ENCODE measurements at regions not wholly inside any gene's neighbourhood (a gene's known extent, or its start where the extent isn't known, plus 50 kb on each side); places are given as distances from the start of the nearest gene placed in this dataset.
"Not testable (repeated sequence)": the region's sequence is repeated elsewhere in the genome, so short reads cannot be mapped to it uniquely, and the experiment has no call there.

DNA sequence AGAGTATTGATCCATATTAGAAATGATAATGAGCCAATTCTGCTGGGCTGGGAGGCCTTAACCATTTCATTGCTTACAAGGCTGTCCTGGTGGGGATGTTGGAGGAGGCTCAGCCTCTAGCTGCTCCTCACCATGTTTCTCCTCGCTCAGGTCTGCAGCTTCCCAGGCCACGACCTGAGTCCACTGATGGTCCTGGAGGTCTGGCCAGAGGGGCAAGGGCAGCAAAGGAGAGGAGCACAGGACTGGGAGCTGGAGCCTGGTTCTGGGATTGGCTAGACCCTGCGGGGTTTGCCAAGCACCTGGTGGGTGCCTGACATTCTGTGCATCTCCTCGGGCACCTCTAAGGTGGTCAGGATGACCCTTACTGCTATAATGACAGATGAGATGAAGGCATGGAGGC, 92.6 kb downstream of the KIF26A start:
- DNase-seq, result no peak

DNA sequence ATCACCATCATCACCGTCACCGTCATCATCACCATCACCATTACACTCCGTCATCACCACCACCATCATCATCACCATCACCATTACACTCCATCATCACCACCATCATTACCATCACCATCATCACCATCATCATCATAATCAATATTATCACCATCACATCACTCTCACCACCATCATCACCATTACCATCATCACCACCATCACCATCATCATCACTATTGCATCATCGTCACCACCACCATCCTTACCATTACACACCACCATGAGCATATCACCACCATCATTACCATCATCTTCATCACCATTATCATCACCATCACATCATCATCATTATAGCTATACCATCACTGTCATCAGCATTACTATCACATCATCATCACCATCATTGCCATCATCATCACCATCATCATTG, 93.7 kb downstream of the KIF26A start:
- no peak for DNase-seq

DNA sequence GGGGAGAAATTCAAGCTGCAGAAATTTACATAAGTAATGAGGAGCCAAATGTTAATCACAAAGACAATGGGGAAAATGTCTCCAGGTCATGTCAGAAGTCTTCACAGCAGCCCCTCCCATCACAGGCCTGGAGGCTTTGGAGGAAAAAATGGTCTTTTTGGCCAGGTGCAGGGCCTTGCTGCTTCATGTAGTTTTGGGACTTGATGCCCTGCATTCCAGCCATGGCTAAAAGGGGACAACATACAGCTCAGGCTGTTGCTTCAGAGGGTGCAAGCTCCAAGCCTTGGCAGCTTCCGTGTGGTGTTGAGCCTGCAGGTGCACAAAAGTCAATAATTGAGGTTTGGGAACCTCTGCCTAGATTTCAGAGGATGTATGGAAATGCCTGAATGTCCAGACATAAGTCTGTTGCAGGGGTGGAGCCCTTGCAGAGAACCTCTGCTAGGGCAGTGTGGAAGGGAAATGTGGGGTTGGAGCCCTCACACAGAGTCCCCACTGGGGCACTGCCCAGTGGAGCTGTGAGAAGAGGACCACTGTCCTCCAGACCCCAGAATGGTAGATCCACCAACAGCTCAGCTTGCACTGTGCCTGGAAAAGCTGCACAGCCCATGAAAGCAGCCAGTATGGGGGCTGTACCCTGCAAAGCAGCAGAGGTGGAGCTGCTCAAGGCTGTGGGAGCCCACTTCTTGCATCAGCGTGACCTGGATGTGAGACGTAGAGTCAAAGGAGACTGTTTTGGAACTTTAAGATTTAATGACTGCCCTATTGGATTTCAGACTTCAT, 95.8 kb downstream of the KIF26A start:
- not testable (repeated sequence) for DNase-seq

DNA sequence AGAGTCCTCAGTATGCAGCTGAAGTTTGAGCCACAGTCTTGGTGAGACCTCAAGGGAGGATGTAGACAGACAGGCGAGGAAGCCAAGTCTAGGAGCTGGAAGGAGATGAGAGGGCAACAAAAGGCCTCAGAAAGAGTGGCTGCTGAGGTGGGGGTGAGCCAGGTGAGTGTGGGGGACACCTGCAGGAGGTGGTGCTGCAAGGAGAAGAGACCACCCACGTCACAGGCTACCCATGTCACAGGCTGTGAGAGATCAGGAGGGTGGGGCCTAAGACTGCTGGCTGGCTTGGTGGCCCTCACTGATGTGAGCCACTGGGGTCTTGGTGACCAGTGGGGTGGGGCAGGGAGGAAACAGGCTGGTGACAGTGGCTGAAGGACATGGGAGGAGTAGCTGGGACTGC, 97.3 kb downstream of the KIF26A start:
- no peak for DNase-seq

DNA sequence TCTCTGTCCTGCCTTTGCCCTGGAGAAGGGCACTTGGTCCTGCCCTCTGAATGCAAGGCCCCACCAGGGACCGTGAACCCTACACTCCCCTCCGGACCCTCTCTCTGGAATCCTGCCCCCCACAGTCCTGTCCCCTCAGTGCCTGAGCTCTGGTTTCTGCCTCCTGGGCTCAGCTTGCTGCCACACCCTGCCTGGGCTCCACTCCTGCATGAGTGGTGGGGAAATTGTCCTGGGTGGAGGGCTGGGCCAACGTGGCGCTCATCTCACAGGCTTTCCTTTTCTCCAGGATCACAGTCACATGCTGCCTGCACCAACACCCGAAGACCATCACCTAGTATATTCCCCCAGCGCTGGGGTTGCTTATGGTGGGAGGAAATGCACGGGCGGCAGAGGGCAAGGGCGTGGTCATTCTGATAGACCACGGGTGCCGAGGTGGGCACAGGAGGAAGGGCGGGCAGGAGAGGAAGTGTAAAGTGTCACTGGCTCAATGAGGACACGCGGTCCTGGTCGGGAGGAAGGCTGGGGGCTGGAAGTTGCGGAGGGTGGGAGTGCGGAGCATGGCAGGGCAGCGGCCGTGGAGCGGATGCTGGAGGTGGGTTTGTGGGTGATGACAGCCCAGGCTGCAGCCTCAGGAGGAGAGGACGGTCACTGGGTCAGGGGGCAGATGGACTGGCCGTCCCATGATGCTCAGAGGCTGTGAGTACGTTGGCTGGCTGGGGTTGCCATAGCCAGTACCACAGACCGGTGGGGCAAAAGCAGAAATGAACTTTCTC, 99.5 kb downstream of the KIF26A start:
- no peak for DNase-seq

DNA sequence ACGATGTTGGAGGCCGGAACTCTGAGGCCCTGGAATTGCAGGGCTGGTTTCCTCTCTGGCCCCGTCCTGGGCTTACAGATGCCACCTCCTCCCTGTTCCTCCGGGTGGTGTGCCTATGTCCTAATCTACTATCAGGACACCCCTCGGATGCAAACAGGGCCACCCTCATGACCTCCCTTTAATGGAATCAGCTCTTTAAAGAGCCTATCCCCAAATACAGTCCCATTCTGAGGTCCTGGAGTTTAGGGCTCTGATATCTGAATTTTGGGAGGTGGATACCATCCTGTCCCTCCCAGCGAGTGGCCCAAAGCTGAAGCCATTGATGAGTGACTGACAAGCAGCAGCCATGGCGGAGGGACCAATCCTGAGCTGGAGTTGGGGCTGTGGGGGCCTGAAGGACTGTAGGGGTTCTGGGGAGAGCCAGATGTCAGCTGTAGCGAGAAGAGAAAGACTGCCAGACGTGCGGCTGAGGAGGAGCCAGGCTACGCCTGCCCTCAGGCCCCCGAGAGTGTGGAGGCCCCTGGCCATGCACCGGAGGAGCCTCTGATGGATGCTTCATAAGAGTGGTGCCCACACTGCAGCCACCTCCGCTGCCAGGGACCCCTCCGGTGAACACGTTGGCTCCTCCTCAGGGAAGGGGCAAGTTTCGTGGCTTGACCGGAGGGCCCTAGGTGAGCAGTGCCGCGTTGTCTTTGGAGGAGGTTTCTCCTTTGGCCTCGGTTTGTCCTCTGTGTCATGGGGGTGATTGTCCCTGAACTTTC, 100.2 kb downstream of the KIF26A start:
- DNase-seq, result no peak

DNA sequence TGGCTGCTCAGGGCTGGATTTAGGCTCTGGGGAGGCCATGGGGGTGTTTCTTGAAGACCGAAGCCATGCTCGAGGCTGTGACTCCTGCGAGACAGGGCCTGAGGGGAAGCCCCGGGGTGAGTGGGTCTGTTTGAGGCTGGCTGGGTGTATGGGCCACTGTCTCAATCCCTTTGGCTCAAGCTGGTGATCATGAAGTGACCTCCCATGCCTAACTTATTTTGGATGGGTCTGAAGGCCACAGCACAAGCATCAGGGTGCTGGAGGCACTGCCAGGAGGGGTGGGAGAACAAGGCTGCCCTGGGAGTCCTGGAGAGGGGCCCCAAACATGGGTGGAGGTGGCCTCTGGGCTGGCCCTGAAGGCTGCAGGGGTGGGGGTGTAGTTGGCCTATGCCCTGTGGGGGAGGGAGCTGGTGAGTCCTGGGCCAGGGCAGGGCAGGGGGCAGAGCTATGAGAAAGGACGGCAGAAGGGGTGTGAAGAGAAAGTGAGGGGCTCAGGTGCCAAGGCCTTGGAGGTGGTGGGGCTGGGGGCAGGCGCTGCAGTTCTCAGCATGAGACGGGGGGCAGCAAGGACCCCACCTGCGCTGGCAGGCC, 100.9 kb downstream of the KIF26A start:
- DNase-seq, result no peak

DNA sequence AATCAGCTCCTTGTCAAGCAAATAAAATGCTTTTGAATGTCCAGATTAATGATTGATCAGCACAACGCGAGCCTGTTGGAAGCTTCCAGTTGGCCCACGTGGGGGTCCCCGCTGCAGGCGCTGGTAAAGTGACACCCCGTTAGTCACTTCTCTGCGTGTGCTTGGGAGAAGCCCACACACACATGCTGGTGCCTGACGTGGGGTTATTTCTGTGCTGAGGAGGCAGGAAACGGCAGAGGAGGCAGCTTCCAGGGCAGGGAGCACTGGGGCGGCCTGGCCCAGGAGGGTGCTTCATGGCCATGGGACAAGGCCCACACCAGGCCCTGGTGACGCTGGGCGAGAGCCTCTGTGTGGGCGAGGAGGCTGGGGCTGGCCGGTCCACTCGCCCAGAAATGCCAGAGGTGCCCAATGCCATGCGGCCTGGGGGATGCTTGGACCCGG, 101.5 kb downstream of the KIF26A start:
- no peak for DNase-seq

DNA sequence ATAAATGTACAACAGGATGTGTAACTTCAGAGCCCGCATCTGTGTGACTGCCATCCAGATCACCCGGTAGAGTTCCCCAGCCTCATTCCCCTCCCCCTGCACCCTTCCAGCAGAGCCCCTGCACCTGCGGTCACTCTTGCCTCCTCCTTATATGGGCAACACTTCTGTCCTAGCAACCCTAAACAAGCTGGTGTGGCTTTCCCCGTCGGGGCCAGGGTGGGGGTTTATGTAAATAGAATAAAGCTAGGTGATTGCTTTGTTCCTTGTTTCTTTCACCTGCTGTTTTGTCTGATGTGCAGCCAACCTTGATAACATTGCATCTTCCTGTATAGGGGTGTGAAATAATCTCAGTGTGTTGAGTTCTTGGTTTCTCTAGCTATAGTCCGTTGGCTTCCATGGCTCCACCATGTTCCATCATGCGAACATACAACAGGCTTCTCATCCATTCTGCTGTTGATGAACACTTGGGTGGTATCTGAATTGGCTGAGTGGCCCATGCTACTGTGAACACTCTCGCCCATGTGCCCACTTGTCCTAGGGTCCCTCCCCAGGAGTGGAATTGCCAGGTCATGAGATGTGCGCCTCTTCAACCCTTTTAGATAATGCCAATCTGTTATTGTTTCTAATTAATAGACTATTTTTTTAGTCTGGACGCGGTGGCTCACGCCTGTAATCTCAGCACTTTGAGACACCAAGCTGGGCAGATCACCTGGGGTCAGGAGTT, 102.2 kb downstream of the KIF26A start:
- no peak for DNase-seq

DNA sequence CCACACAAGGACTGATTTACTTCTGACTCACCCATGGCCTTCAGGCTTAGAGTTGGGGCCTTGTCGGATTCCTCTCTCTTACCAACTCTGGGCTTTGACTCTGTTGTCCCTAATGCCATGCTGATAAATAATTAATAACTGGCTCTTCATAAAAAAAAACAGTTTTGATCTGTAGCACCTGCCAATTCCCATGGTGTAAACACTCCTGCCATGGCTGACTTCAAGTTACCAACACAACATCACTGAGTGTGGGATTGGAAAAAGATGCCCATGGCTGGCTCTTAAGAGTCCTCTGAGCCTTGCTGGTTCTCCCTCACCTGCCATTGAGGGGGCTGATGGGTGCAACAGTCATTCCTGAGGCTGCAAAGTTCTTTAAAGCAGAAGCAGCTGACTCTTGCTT, 104.8 kb downstream of the KIF26A start:
- DNase-seq, result no peak

DNA sequence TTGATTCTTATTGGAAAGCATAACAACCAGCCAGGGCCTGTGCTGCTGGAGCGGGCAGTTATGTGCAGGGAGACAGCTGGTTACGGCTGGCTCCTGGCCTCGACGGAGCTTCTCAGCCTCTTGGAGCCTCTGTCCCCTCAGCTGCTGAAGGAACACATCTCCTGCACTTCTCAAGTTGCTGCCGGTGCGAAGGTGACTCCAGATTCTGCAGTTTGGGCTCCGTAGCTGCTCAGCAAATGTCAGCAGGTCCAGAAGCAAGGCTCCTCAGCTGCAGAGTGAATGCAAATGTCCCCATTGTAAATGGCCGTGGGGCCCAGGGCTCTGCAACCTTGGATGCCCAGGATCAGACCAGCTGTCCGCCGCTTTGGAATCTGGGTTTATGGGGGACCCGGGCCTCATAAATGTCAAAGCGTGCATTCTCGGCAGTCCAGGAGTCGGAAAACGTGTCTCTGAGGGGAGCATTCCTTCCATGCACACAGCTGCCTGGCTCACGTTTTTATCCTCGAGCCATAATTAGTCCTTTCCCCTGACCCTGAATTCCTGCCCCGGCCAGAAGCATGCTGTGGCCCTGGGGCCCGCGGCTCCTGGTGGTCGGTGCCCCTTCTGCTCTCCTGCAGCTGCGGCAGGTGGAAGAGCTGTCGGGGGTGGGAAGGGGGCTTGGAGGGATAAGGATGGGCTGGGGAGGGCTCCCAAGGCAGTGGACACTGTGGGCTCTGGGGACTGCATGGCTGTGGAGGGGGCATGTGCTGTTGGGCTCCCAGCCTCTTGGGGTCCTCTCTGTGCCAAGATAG, 106.0 kb downstream of the KIF26A start:
- DNase-seq, result no peak

DNA sequence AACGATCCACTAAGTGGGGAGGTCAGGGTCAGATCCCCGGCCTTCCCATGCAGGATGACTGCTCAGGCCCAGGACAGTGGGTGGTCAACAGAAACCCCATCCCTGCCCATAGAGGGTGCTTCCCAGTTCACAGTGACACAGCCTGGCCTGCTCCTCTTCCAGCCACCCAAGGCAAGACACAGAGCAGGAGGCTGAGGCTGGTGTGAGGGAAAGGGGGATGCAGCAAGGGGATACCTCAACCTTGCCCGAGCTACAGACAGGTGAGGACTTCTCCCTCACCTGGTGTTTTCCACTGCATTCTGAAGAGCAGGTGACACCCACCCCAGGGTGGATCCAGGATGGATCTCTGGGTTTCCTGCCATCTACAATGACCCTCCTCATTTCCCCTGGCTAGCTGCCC, 106.7 kb downstream of the KIF26A start:
- DNase-seq, result no peak

DNA sequence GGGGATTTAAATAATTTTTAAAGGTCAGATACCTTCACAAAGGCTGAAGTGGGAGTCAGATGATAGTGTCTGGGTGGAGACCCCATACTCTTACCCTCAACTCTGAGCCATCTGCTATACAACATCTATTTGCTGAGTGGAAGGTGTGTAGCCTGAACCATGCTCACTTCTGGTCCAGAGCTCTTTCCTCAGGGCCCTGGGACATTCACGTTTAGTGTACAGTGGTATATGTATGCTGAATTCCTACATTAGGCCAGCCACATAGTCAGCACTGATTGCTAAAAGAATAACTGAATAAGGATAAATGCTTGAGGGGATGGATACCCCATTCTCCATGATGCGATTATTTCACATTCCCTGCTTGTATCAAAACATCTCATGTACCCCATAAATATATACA, 107.3 kb downstream of the KIF26A start:
- DNase-seq, result no peak

DNA sequence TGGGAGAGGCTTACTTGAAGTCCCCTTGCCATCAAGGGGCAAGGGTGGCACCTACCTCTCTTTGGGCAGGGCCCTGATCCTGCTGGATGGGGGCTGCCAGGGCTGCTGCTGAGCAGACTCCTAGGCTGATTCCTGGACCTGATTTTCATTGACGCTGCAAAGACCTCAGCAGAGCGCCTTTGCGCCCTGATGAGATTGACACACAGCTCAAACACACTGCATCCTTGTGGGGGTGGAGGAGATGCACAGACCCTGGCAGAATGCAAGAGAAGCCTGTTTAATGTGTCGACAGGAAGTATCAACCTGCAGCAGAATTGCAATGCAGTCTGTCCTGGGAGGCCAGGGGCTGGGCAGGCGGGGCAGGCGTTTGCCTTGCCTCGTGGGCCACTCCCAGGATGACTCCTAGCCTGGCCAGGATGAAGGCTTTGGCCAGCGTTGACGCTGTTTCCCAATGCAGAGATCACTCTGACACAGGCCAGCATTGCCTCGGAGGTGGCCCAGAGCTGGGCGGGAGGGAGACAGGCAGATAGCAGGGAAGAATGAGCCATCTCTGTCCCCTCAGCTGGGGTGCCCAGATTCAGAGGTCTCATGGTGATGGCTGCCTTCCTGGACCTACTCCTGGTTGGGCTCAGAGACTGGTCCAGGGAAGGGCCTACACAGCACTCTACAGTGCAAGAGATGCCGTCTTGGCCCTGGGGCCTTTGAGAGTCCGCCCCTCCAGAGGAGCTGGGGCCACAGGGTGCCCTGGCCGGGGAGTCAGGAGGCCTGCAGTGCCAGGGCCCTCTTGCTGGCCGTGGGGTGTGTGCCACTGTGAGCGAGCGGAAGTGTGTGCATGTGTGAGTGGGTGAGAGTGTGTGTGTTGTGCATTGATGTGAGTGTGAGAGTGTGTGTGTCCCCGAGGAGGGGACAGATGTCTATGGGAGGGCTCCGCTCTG, 108.3 kb downstream of the KIF26A start:
- no peak for DNase-seq

DNA sequence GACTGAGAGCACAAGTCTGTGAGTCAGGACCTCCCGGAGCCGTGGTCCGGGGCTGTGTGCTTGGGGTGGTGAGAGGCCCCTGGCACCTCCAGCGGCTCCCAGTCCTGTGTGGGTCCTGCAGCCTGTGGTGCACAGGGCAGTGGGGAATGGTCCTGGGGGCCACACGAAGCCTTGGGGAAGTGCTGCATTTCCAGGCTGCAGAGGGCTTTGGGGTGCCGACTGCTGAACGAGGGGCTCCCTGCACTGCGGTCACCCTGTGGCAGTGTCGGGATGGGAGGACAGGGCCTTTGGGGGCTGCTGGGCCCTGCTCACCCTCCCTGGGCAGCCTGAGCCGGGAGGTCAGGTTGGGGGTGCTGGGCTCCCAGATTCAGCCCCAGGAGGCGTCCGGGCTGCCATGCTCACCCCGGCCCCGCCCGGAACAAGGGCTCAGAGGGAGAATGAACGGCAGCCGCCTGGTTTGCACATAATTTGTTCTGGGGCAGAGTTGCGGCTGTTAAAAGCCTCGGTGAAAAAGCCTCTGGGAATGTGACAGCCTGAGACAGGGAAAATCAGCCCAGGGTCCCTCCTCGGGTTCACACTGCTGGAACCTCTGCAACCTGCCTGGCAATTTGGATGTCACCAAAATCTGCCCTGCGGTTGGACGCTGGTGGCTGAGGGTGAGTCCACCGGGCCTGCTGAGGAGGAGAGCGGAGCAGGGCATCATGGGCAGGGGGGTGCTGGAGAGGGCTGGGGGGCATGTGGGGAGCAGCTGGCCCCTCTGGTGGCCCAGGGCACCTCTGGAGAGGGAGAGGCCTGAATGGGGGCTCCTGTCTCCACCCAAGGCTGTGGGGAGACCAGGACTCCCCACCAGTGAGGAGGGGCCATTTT, 109.2 kb downstream of the KIF26A start:
- DNase-seq, result no peak

DNA sequence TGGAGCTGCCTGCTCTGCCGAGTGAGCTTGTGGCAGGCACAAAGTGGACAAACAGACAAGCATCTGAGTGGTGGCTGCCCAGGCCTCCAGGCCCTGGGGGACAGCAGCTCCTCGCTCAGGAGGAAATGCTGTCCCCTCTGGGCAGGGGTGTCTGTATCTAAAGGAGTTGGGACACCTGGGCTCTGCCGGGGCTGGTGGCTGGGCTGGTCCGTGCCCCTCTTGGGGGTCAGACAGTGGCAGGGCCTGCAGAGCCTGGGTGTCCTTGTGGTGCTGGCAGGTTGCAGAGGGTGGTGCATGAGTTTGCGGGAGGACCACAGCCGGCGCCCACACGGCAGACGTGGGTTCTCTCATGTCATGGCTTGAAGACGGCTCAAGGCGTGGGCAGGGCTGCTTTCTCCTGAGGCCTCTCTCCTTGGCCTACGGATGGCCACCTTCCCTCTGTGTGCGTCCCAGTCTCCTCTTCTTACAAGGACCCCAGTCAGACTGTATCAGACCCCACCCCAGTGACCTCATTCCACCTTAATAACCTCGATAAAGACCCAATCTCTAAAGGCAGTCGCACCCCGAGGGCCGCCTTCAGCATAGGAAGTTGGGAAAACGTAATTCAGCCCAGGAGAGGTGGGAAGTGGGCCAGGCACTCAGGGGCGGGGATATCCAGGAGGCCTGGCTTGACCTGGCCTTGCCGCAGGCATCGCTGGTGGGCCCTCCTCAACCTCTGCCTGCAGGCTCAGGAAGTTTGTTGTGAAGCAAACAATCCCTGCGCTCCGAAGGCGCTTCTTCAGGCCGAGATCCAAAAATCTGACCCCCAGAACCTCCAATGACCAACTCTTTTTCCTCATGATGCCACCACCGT, 110.0 kb downstream of the KIF26A start:
- DNase-seq, result no peak

DNA sequence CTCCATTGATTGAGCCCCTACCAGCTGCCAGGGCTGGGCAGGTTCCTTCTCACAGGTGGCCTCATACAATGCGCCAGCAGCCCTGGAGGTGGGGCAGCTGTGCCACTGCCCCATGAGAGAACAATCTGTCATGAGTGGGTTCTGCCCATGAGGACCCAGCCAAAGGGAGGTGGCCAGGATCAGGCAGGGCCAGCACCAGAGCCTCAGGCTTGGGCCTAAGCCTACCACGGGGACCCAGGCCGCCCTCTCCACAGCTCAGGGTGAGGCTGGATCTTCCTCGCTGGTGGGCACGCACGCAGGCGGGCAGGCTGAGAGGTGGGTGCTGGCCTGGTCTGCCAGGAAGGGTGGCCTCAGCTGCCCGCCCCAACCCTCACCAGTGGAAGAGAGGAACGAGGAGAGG, 110.7 kb downstream of the KIF26A start:
- no peak for DNase-seq

DNA sequence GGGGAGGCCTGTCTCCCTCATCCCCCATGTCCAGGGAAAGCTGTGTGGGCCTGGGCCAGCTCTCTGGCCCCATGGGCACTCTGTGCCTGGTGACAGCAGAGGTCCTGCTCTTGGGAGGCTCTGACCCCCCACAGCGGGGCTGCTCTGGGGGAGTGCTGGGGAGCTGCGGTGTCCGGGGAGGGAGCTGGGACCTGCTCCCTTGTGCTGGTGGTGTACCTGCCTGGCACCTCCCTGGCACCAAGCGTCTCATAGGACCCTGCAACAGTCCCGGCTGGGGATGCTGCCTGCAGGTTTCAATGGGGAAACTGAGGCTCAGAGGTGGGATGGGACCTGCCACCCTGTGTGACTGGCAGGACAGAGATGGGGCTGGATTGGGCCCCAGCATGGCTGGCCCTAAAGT, 111.3 kb downstream of the KIF26A start:
- no peak for DNase-seq
